OCI-LY1 (cell line): ENCODE measurements at regions not wholly inside any gene's neighbourhood (a gene's known extent, or its start where the extent isn't known, plus 50 kb on each side); places are given as distances from the start of the nearest gene placed in this dataset.

Experiments used
- CTCF ChIP-seq: fragments of 200-600 bp; sonication (generic), shearing (Covaris generic); IDR thresholded peaks from 2 replicates; pipeline ENCODE4 v1.5.1; 2017; ENCODE audit warnings: mild to moderate bottlenecking, antibody characterized with exemption, low read length, moderate library complexity, mixed read lengths
- EZH2 ChIP-seq: fragments of 200-600 bp; sonication (generic), shearing (Covaris generic); IDR thresholded peaks from 2 replicates; pipeline ENCODE4 v1.8.0; 2017; ENCODE audit warnings: borderline replicate concordance, mixed run types, mild to moderate bottlenecking, antibody characterized with exemption, low read length, moderate library complexity, mixed read lengths

GRCh38 chrX:149205937-149206336 lies 299.2 kb downstream of the IDS start:
- no peak for TF ChIP-seq CTCF
- no peak for TF ChIP-seq EZH2
